Endothelial cell of umbilical vein (primary cell): ENCODE measurements at regions not wholly inside any gene's neighbourhood (a gene's known extent, or its start where the extent isn't known, plus 50 kb on each side); places are given as distances from the start of the nearest gene placed in this dataset.

Experiments used
- BruUV-seq: library from RNA; stranded (reverse); fragments of 400-500 nt; replicated peaks from 2 replicates; lab custom pipeline; 2021; lab: Mats Ljungman, UMichigan
- CTCF ChIA-PET: fragments of 300-600, 350-600 bp; sonication (Branson Sonifier 250); formaldehyde crosslinking; loops from one replicate; lab custom pipeline; 2021; ENCODE audit warnings: antibody characterized with exemption, inconsistent platforms; lab: Charles Lee
- POLR2A ChIA-PET: fragments of 300-600, 350-600 bp; sonication (Branson Sonifier 250); formaldehyde crosslinking; loops from one replicate; lab custom pipeline; 2021; ENCODE audit warnings: antibody characterized with exemption, inconsistent platforms; lab: Charles Lee
- DNase-seq: peaks from one replicate; pipeline ENCODE4 v3.0.0-alpha.2; 2011; ENCODE audit warnings: low read depth, low spot score
- FAIRE-seq: peaks from 2 replicates; lab custom pipeline; 2011; peaks lifted over from hg19 to GRCh38; lab: Jason Lieb, UNC
- H2AFZ ChIP-seq: 2 replicates; pipeline ENCODE4 v1.6.0; 2012; ENCODE audit warnings: low read depth, low read length, control low read depth, inconsistent platforms
- H3K27ac ChIP-seq: 2 replicates; pipeline ENCODE4 v1.5.1; 2011; ENCODE audit warnings: low read depth, mild to moderate bottlenecking, control low read depth, low read length, moderate library complexity; ENCODE audit not compliant: insufficient read depth
- H3K27me3 ChIP-seq, 2 experiments: 2 replicates each; pipeline versions ENCODE4 v1.6.0 to v1.6.1; 2011; ENCODE audit warnings: low read length in 2 of 2, mixed read lengths in 1 of 2; ENCODE audit not compliant: control insufficient read depth in 2 of 2, insufficient read depth in 2 of 2
- H3K36me3 ChIP-seq, 2 experiments: 2 replicates in 1 of 2; 3 replicates in 1 of 2; pipeline ENCODE4 v1.5.1; 2011; ENCODE audit warnings: low read length in 2 of 2, mild to moderate bottlenecking in 1 of 2, moderate library complexity in 1 of 2; ENCODE audit not compliant: control insufficient read depth in 2 of 2, insufficient read depth in 2 of 2; ENCODE audit errors: extremely low read depth in 1 of 2
- H3K4me1 ChIP-seq: 3 replicates; pipeline ENCODE4 v1.5.1; 2011; ENCODE audit warnings: mild to moderate bottlenecking, low read length; ENCODE audit not compliant: control insufficient read depth, insufficient read depth; ENCODE audit errors: extremely low read depth
- H3K4me2 ChIP-seq: 2 replicates; pipeline ENCODE4 v1.6.1; 2011; ENCODE audit warnings: low read length, control low read depth, mixed read lengths; ENCODE audit not compliant: insufficient read depth
- H3K4me3 ChIP-seq, 3 experiments: fragments of 200-600 bp in 1 of 3; sonication (generic), shearing (Covaris generic) in 1 of 3; replicated peaks in 1 of 3; 2 replicates each; pipeline ENCODE4 v1.5.1; 2011 to 2016; ENCODE audit warnings: control low read depth in 3 of 3, low read length in 3 of 3, mild to moderate bottlenecking in 2 of 3, inconsistent platforms in 1 of 3, low read depth in 1 of 3, moderate library complexity in 1 of 3; ENCODE audit not compliant: insufficient read depth in 1 of 3
- H3K79me2 ChIP-seq: 2 replicates; pipeline ENCODE4 v1.6.0; 2012; ENCODE audit warnings: low read length, inconsistent platforms; ENCODE audit not compliant: control insufficient read depth, insufficient read depth
- H3K9ac ChIP-seq: replicated peaks from 2 replicates; pipeline ENCODE3; 2011; ENCODE audit warnings: low read length, control low read depth; ENCODE audit not compliant: insufficient read depth; ENCODE audit errors: extremely low read depth
- H3K9me1 ChIP-seq: replicated peaks from 3 replicates; pipeline ENCODE4 v1.6.0; 2011; ENCODE audit warnings: mild to moderate bottlenecking, low read length; ENCODE audit not compliant: control insufficient read depth, insufficient read depth; ENCODE audit errors: extremely low read depth
- H3K9me3 ChIP-seq: replicated peaks from 2 replicates; pipeline ENCODE4 v1.5.1; 2012; ENCODE audit warnings: low read length, inconsistent platforms; ENCODE audit not compliant: control insufficient read depth, insufficient read depth
- H4K20me1 ChIP-seq: replicated peaks from 2 replicates; pipeline ENCODE3; 2011; ENCODE audit warnings: mild to moderate bottlenecking, low read length; ENCODE audit not compliant: control insufficient read depth, insufficient read depth; ENCODE audit errors: extremely low read depth
- FOS ChIP-seq: IDR thresholded peaks from 2 replicates; pipeline ENCODE4 v1.6.1; 2011; ENCODE audit warnings: mild to moderate bottlenecking, low read length, moderate library complexity, borderline replicate concordance; ENCODE audit not compliant: insufficient read depth
- GATA2 ChIP-seq: IDR thresholded peaks from 2 replicates; pipeline ENCODE4 v1.7.0; 2011; ENCODE audit warnings: low read depth, mild to moderate bottlenecking, moderate library complexity, mixed read lengths, low read length; ENCODE audit not compliant: insufficient read length, insufficient read depth
- JUN ChIP-seq: IDR thresholded peaks from 2 replicates; pipeline ENCODE4 v1.6.1; 2011; ENCODE audit warnings: borderline replicate concordance, low read depth; ENCODE audit not compliant: insufficient read length, insufficient read depth
- dilution Hi-C: fragments of 300-500 bp; cut with MboI; formaldehyde crosslinking; loops from one replicate; pipeline ENCODE4 v1.15.0; 2019; ENCODE audit warnings: low sequenced_read_pairs; ENCODE audit not compliant: extremely low pct_ligation_motif_present
- intact Hi-C: fragments of 100-400 bp; cut with micrococcal nuclease; formaldehyde crosslinking; loops from one replicate; pipeline ENCODE4 v1.10.0; 2022

- DNase-seq: peak; percentile 54
- Histone ChIP-seq H3K9ac (no peak overlapping the region), H4K20me1 (no peaks in the 10 kb centered on the region), H3K79me2 (no peaks in the 10 kb centered on the region), H3K4me1 (peaks cover 19% of the 10 kb centered on the region), H3K4me3 (no peak overlapping the region), H3K4me2 (no peak overlapping the region), H3K9me1 (no peaks in the 10 kb centered on the region), H3K27ac (no peak overlapping the region), H3K36me3 (no peaks in the 10 kb centered on the region), H3K9me3 (no peaks in the 10 kb centered on the region), H2AFZ (peak overlapping the region; percentile 70), H3K27me3 (no peaks in the 10 kb centered on the region)
- intact Hi-C loops: no loop called here
- peak; percentile 59 for FAIRE-seq
- BruUV-seq: no TSS peak
- TF ChIP-seq JUN (no peak), GATA2 (no peak), FOS (no peak)
- CTCF ChIA-PET: interaction anchor here (0.8 to 1.9 kb wide), 10 partner anchors 11 to 263 kb away, joined by 3 to 7 read pairs (median 3); no protein-coding TSS in a partner anchor
- POLR2A ChIA-PET: no interaction called here
- dilution Hi-C loops: no loop called here
Observed at GRCh38 chr5:144088206-144089064, 82.0 kb downstream of the YIPF5 start.

DNA sequence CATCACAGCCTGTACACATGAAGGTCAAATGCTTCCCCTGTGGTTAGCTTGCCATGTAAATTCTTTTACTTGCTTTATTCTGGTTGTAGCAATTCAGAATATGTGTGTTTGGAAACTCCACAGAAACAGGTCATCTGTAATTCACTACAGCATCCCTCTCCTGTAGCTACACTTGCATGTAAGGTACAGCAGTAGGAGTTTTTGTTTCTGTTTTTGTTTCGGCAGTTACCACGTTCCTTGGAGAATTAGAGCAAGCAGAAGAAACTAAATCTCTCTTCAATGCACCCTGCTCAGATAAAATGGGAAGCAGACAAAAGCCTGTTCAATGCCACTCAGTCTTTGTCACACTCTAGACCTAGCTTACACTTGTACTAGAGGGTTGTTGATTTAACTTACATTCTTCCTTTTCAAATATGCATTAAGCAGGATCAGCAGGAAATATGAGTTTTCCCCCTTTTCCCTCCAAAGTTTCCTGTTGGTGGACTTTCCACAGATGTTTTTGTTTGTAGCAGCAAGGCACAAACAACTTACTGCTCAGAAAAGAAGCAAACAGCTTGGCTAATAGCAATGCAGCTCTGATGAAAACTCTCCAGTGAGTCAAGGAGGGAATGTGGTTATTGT is 80.9 kb downstream of the YIPF5 start:
- no peaks in the 10 kb centered on the region for H3K36me3 ChIP-seq
- intact Hi-C loops (no loop called here), dilution Hi-C loops (no loop called here)
- no peaks in the 10 kb centered on the region for H3K79me2 ChIP-seq
- POLR2A ChIA-PET: interaction anchor here (0.6 kb wide), 1 partner anchor 73 kb away, joined by 3 read pairs; no protein-coding TSS in a partner anchor
- CTCF ChIA-PET: interaction anchor here (1.3 to 1.9 kb wide), 4 partner anchors 13 to 32 kb away, joined by 3 to 7 read pairs (median 4); no protein-coding TSS in a partner anchor
- H3K4me1 ChIP-seq: peaks cover 19% of the 10 kb centered on the region
- no TSS peak for BruUV-seq
- H2AFZ ChIP-seq: peak overlapping the region; percentile 70
- FAIRE-seq: peak; percentile 76
- peak; percentile 42 for DNase-seq
- no peaks in the 10 kb centered on the region for H4K20me1 ChIP-seq
- H3K4me3 ChIP-seq: no peak overlapping the region
- H3K27me3 ChIP-seq: no peaks in the 10 kb centered on the region
- H3K9me1 ChIP-seq: no peaks in the 10 kb centered on the region
- H3K27ac ChIP-seq: no peak overlapping the region
- peak overlapping the region; percentile 63 for H3K4me2 ChIP-seq
- H3K9me3 ChIP-seq: no peaks in the 10 kb centered on the region
- no peak for TF ChIP-seq JUN
- H3K9ac ChIP-seq: no peak overlapping the region
